HG03097 (cell line): ENCODE measurements at regions not wholly inside any gene's neighbourhood (a gene's known extent, or its start where the extent isn't known, plus 50 kb on each side); places are given as distances from the start of the nearest gene placed in this dataset.
"Not testable (repeated sequence)": the region's sequence is repeated elsewhere in the genome, so short reads cannot be mapped to it uniquely, and the experiment has no call there.

Source experiments
- ATAC-seq: cut with Tn5 transposase; IDR thresholded peaks from one replicate; pipeline ENCODE4 v1.9.1; 2021; ENCODE audit not compliant: unreplicated experiment, low FRiP score

GRCh38 chr13:39803156-39803555 lies 147.7 kb downstream of the COG6 start:
- no peak for ATAC-seq

- ATAC-seq, result no peak
These were observed 148.4 kb downstream of the COG6 start for GRCh38 chr13:39803851-39804250.

GRCh38 chr13:39804332-39805210 lies 149.1 kb downstream of the COG6 start:
- ATAC-seq, result no peak

GRCh38 chr13:39809466-39809865 lies 154.0 kb downstream of the COG6 start:
- ATAC-seq, result no peak

- no peak for ATAC-seq
These were observed 154.8 kb downstream of the COG6 start for GRCh38 chr13:39810091-39810877.

- no peak for ATAC-seq
These were observed 155.6 kb downstream of the COG6 start for GRCh38 chr13:39811051-39811450.

GRCh38 chr13:39811696-39812095 lies 156.2 kb downstream of the COG6 start:
- no peak for ATAC-seq

GRCh38 chr13:39815345-39816111 lies 160.1 kb downstream of the COG6 start:
- no peak for ATAC-seq

- no peak for ATAC-seq
These were observed 161.5 kb downstream of the COG6 start for GRCh38 chr13:39816936-39817335.

- ATAC-seq, result no peak
These were observed 163.5 kb downstream of the COG6 start for GRCh38 chr13:39818953-39819352.

GRCh38 chr13:39820606-39821005 lies 165.1 kb downstream of the COG6 start:
- ATAC-seq, result no peak

GRCh38 chr13:39821977-39822376 lies 166.5 kb downstream of the COG6 start:
- ATAC-seq, result peak; percentile 61

GRCh38 chr13:39822437-39822836 lies 167.0 kb downstream of the COG6 start:
- ATAC-seq, result no peak

- ATAC-seq, result no peak
These were observed 167.7 kb downstream of the COG6 start for GRCh38 chr13:39823063-39823713.

- no peak for ATAC-seq
These were observed 170.4 kb downstream of the COG6 start for GRCh38 chr13:39825886-39826285.

- ATAC-seq, result no peak
These were observed 179.8 kb downstream of the COG6 start for GRCh38 chr13:39835253-39835652.

GRCh38 chr13:39836038-39836437 lies 180.6 kb downstream of the COG6 start:
- no peak for ATAC-seq

- ATAC-seq, result not testable (repeated sequence)
These were observed 182.4 kb downstream of the COG6 start for GRCh38 chr13:39837866-39838265.

- ATAC-seq, result no peak
These were observed 184.7 kb downstream of the COG6 start for GRCh38 chr13:39840201-39840600.

GRCh38 chr13:39847336-39847735 lies 191.9 kb downstream of the COG6 start:
- ATAC-seq, result no peak
